Right lobe of liver (tissue), 6 donors: ENCODE measurements at regions not wholly inside any gene's neighbourhood (a gene's known extent, or its start where the extent isn't known, plus 50 kb on each side); places are given as distances from the start of the nearest gene placed in this dataset.

ENCODE experiments used
- ATAC-seq, 4 donors: fragments of 200-7000 bp; cut with Tn5 transposase; one replicate each; pipeline ENCODE4 v1.9.1; 2020; ENCODE audit warnings: mild to moderate bottlenecking in 4 of 4, moderate library complexity in 4 of 4
- DNase-seq, 3 donors: peaks; one replicate each; pipeline ENCODE4 v3.0.0-alpha.2; 2020
- H3K27ac ChIP-seq, 3 donors: fragments of 200-600 bp; one replicate each; pipeline ENCODE4 v1.8.0; 2022
- H3K27me3 ChIP-seq, 2 donors: fragments of 200-600 bp; one replicate each; pipeline ENCODE4 v1.8.0; 2022
- H3K36me3 ChIP-seq, 4 donors: fragments of 200-600 bp; sonication (generic) in 1 of 4; one replicate each; pipeline versions ENCODE4 v1.5.1 to v1.8.0; 2017 to 2022; ENCODE audit warnings: control low read depth in 1 of 4
- H3K4me1 ChIP-seq, 4 donors: fragments of 200-600 bp; sonication (generic) in 1 of 4; one replicate each; pipeline versions ENCODE4 v1.5.1 to v1.8.0; 2017 to 2022; ENCODE audit warnings: control low read depth in 1 of 4
- H3K4me3 ChIP-seq, 3 donors: fragments of 200-600 bp; one replicate each; pipeline ENCODE4 v1.8.0; 2022
- H3K9me3 ChIP-seq, 4 donors: fragments of 200-600 bp; sonication (generic) in 1 of 4; one replicate each; pipeline versions ENCODE4 v1.5.1 to v1.8.0; 2017 to 2022; ENCODE audit warnings: control low read depth in 1 of 4
- CTCF ChIP-seq, 4 donors: fragments of 200-600 bp in 3 of 4; fragments of 450-650 bp in 1 of 4; IDR thresholded peaks; one replicate each; pipeline versions ENCODE4 v1.5.1 to v1.8.0; 2016 to 2022; ENCODE audit warnings: antibody characterized with exemption in 4 of 4, mild to moderate bottlenecking in 2 of 4
- POLR2A ChIP-seq: fragments of 450-650 bp; IDR thresholded peaks from one replicate; pipeline ENCODE4 v1.6.1; 2017; ENCODE audit warnings: antibody characterized with exemption, mild to moderate bottlenecking
- WGBS: methylation state at CpG from one replicate; pipeline ENCODE4 v1.1.6; 2018; ENCODE audit warnings: low coverage, low lambda C conversion rate; ENCODE audit not compliant: insufficient coverage; ENCODE audit errors: missing lambda C conversion rate; 5-methylcytosine and 5-hydroxymethylcytosine counted together
- intact Hi-C, 2 donors: fragments of 100-400 bp; cut with DNase I; formaldehyde crosslinking; loops; one replicate each; pipeline versions ENCODE4 v1.11.2 to v1.14.1; 2022
- donor health status: DM: no; HTN: yes; CAD: no.
- donor health status: DM: no; HTN: no; CAD: no.
- donor health status: DM: no; HTN: no; CAD: no.
- donor health status: DM: no; HTN: yes; CAD: no.
- donor health status: DM: no; HTN: yes; CAD: no.

GRCh38 chr10:64486149-64486548, 964.9 kb downstream of the REEP3 start:
- Histone ChIP-seq H3K27me3 (no peaks in the 10 kb centered on the region), H3K4me1 (no peaks in the 10 kb centered on the region), H3K36me3 (no peaks in the 10 kb centered on the region), H3K9me3 (no peaks in the 10 kb centered on the region), H3K27ac (no peak overlapping the region), H3K4me3 (no peak overlapping the region)
- DNase-seq: no peak
- ATAC-seq: no peak
- WGBS: 38% methylated on average over 2 of the region's 2 CpGs
- intact Hi-C loops: no loop called here
- no peak for TF ChIP-seq POLR2A
- no peak for TF ChIP-seq CTCF (IDR thresholded peaks at IDR 0.05)

GRCh38 chr10:64486901-64487300, 965.7 kb downstream of the REEP3 start:
- ATAC-seq: no peak
- Histone ChIP-seq H3K27me3 (no peaks in the 10 kb centered on the region), H3K4me3 (no peak overlapping the region), H3K36me3 (no peaks in the 10 kb centered on the region), H3K9me3 (no peaks in the 10 kb centered on the region), H3K4me1 (no peaks in the 10 kb centered on the region), H3K27ac (no peak overlapping the region)
- DNase-seq: no peak
- TF ChIP-seq CTCF (IDR thresholded peaks at IDR 0.05) (no peak), POLR2A (no peak)
- intact Hi-C loops: no loop called here

DNA sequence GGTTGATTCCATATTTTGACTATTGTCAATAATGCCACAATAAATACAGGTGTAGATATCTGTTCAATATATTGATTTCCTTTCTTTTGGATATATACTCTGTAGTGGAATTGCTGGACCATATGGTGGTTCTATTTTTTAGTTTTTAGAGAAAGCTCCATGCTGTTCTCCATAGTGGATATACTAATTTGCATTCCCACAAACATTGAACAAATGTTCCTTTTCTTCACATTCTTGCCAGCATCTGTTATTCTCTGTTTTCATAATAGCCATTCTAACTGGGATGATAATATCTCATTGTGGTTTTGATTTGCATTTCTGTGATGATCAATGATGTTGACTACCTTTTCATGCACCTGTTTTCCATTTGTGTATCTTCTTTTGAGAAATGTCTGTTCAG, 973.7 kb downstream of the REEP3 start:
- no peak overlapping the region for H3K27ac ChIP-seq
- ATAC-seq (no peak), DNase-seq (no peak)
- H3K9me3 ChIP-seq: no peaks in the 10 kb centered on the region
- intact Hi-C loops: no loop called here
- TF ChIP-seq POLR2A: no peak
- TF ChIP-seq CTCF (IDR thresholded peaks at IDR 0.05): no peak
- H3K27me3 ChIP-seq: peaks cover 0 to 2% of the 10 kb centered on the region in 2 donors
- no peaks in the 10 kb centered on the region for H3K4me1 ChIP-seq
- no peak overlapping the region for H3K4me3 ChIP-seq
- H3K36me3 ChIP-seq: no peaks in the 10 kb centered on the region

GRCh38 chr10:64497306-64497705, 976.1 kb downstream of the REEP3 start:
- Histone ChIP-seq H3K27ac (no peak overlapping the region), H3K4me3 (no peak overlapping the region), H3K27me3 (peaks cover 0 to 4% of the 10 kb centered on the region in 2 donors), H3K36me3 (no peaks in the 10 kb centered on the region), H3K4me1 (no peaks in the 10 kb centered on the region), H3K9me3 (no peaks in the 10 kb centered on the region)
- TF ChIP-seq CTCF (IDR thresholded peaks at IDR 0.05) (no peak), POLR2A (no peak)
- 75% methylated on average over 8 of the region's 8 CpGs for WGBS
- DNase-seq (no peak), ATAC-seq (no peak)
- intact Hi-C loops: no loop called here

GRCh38 chr10:64501807-64502206, 980.6 kb downstream of the REEP3 start:
- DNase-seq: no peak
- intact Hi-C loops: no loop called here
- no peak overlapping the region for H3K4me3 ChIP-seq
- H3K36me3 ChIP-seq: no peaks in the 10 kb centered on the region
- ATAC-seq: no peak
- TF ChIP-seq POLR2A (no peak), CTCF (IDR thresholded peaks at IDR 0.05) (no peak)
- no peak overlapping the region for H3K27ac ChIP-seq
- H3K4me1 ChIP-seq: no peaks in the 10 kb centered on the region
- no peaks in the 10 kb centered on the region for H3K9me3 ChIP-seq
- peaks cover 0 to 4% of the 10 kb centered on the region in 2 donors for H3K27me3 ChIP-seq
